ENCODE measurements at regions not wholly inside any gene's neighbourhood (a gene's known extent, or its start where the extent isn't known, plus 50 kb on each side); places are given as distances from the start of the nearest gene placed in this dataset.

GRCh38 chr1:235011599-235012435 is 116.8 kb downstream of the TOMM20 start:
- H3K27ac Mint-ChIP-seq (ENCODE audit: unreplicated experiment): peak overlapping the region; percentile 96
- TF ChIP-seq CTCF (IDR thresholded peaks at IDR 0.05): no peak
- no peaks in the 10 kb centered on the region for H3K27me3 Mint-ChIP-seq (ENCODE audit: unreplicated experiment)
- peaks cover 3% of the 10 kb centered on the region for H3K36me3 Mint-ChIP-seq (ENCODE audit: unreplicated experiment)
- no peaks in the 10 kb centered on the region for H3K9me3 Mint-ChIP-seq (ENCODE audit: unreplicated experiment)
- peaks cover 49% of the 10 kb centered on the region for H3K4me1 Mint-ChIP-seq (ENCODE audit: unreplicated experiment)
- peak overlapping the region; percentile 12 for H3K4me3 Mint-ChIP-seq (ENCODE audit: unreplicated experiment)
- no peak for DNase-seq (ENCODE audit: extremely low spot score, unreplicated experiment)

GRCh38 chr1:235011064-235011598 is 117.5 kb downstream of the TOMM20 start:
- Mint-ChIP-seq H3K36me3 (ENCODE audit: unreplicated experiment) (peaks cover 3% of the 10 kb centered on the region), H3K9me3 (ENCODE audit: unreplicated experiment) (no peaks in the 10 kb centered on the region), H3K27me3 (ENCODE audit: unreplicated experiment) (no peaks in the 10 kb centered on the region), H3K27ac (ENCODE audit: unreplicated experiment) (peak overlapping the region; percentile 96), H3K4me1 (ENCODE audit: unreplicated experiment) (peaks cover 47% of the 10 kb centered on the region), H3K4me3 (ENCODE audit: unreplicated experiment) (no peak overlapping the region)
- no peak for TF ChIP-seq CTCF (IDR thresholded peaks at IDR 0.05)
- no peak for DNase-seq (ENCODE audit: extremely low spot score, unreplicated experiment)

- no peak overlapping the region for H3K4me3 Mint-ChIP-seq (ENCODE audit: unreplicated experiment)
- H3K27me3 Mint-ChIP-seq (ENCODE audit: unreplicated experiment): no peaks in the 10 kb centered on the region
- H3K4me1 Mint-ChIP-seq (ENCODE audit: unreplicated experiment): peaks cover 36% of the 10 kb centered on the region
- DNase-seq (ENCODE audit: extremely low spot score, unreplicated experiment): no peak
- H3K27ac Mint-ChIP-seq (ENCODE audit: unreplicated experiment): peak overlapping the region; percentile 62
- H3K36me3 Mint-ChIP-seq (ENCODE audit: unreplicated experiment): peaks cover 3% of the 10 kb centered on the region
- no peaks in the 10 kb centered on the region for H3K9me3 Mint-ChIP-seq (ENCODE audit: unreplicated experiment)
- TF ChIP-seq CTCF (IDR thresholded peaks at IDR 0.05): no peak
Observed at GRCh38 chr1:235009561-235010306, 118.9 kb downstream of the TOMM20 start.

- H3K27ac Mint-ChIP-seq (ENCODE audit: unreplicated experiment): peak overlapping the region; percentile 38
- no peak for DNase-seq (ENCODE audit: extremely low spot score, unreplicated experiment)
- H3K4me3 Mint-ChIP-seq (ENCODE audit: unreplicated experiment): no peak overlapping the region
- no peak for TF ChIP-seq CTCF (IDR thresholded peaks at IDR 0.05)
- peaks cover 3% of the 10 kb centered on the region for H3K36me3 Mint-ChIP-seq (ENCODE audit: unreplicated experiment)
- H3K4me1 Mint-ChIP-seq (ENCODE audit: unreplicated experiment): peaks cover 30% of the 10 kb centered on the region
- no peaks in the 10 kb centered on the region for H3K9me3 Mint-ChIP-seq (ENCODE audit: unreplicated experiment)
- H3K27me3 Mint-ChIP-seq (ENCODE audit: unreplicated experiment): no peaks in the 10 kb centered on the region
Observed at GRCh38 chr1:235009074-235009473, 119.6 kb downstream of the TOMM20 start.

- peaks cover 3% of the 10 kb centered on the region for H3K36me3 Mint-ChIP-seq (ENCODE audit: unreplicated experiment)
- H3K4me3 Mint-ChIP-seq (ENCODE audit: unreplicated experiment): no peak overlapping the region
- H3K9me3 Mint-ChIP-seq (ENCODE audit: unreplicated experiment): no peaks in the 10 kb centered on the region
- H3K4me1 Mint-ChIP-seq (ENCODE audit: unreplicated experiment): peaks cover 24% of the 10 kb centered on the region
- no peaks in the 10 kb centered on the region for H3K27me3 Mint-ChIP-seq (ENCODE audit: unreplicated experiment)
- DNase-seq (ENCODE audit: extremely low spot score, unreplicated experiment): no peak
- H3K27ac Mint-ChIP-seq (ENCODE audit: unreplicated experiment): peak overlapping the region; percentile 46
- TF ChIP-seq CTCF (IDR thresholded peaks at IDR 0.05): no peak
Observed at GRCh38 chr1:235008239-235008638, 120.4 kb downstream of the TOMM20 start.

Data from osteocyte (in vitro differentiated cells).